ENCODE measurements at regions not wholly inside any gene's neighbourhood (a gene's known extent, or its start where the extent isn't known, plus 50 kb on each side); places are given as distances from the start of the nearest gene placed in this dataset.

- Mint-ChIP-seq H3K27me3 (no peaks in the 10 kb centered on the region), H3K27ac (no peak overlapping the region), H3K9me3 (no peaks in the 10 kb centered on the region), H3K4me3 (no peak overlapping the region), H3K36me3 (ENCODE audit: low read depth) (no peaks in the 10 kb centered on the region), H3K4me1 (peaks cover 4% of the 10 kb centered on the region)
- no peak for ATAC-seq (ENCODE audit: low read depth)
- TF ChIP-seq CTCF (IDR thresholded peaks at IDR 0.05), result no peak
- intact Hi-C loops (cut with micrococcal nuclease), result no loop called here
- POLR2A ChIA-PET, result no interaction called here
- DNase-seq, result no peak
- CTCF ChIA-PET, result no interaction called here
Observed at GRCh38 chr2:12161085-12161484, 414.7 kb downstream of the LPIN1 start.

GRCh38 chr2:12162269-12163247 is 416.1 kb downstream of the LPIN1 start:
- ATAC-seq (ENCODE audit: low read depth) (no peak), DNase-seq (no peak)
- no peak for TF ChIP-seq CTCF (IDR thresholded peaks at IDR 0.05)
- ChIA-PET POLR2A (no interaction called here), CTCF (no interaction called here)
- Mint-ChIP-seq H3K4me3 (no peak overlapping the region), H3K4me1 (no peaks in the 10 kb centered on the region), H3K27me3 (no peaks in the 10 kb centered on the region), H3K36me3 (ENCODE audit: low read depth) (no peaks in the 10 kb centered on the region), H3K9me3 (no peaks in the 10 kb centered on the region), H3K27ac (no peak overlapping the region)
- intact Hi-C loops (cut with micrococcal nuclease), result no loop called here

GRCh38 chr2:12163866-12164265 is 417.4 kb downstream of the LPIN1 start:
- no peak for DNase-seq
- no peak overlapping the region for H3K27ac Mint-ChIP-seq
- no peaks in the 10 kb centered on the region for H3K36me3 Mint-ChIP-seq (ENCODE audit: low read depth)
- H3K4me3 Mint-ChIP-seq, result no peak overlapping the region
- peaks cover 10% of the 10 kb centered on the region for H3K4me1 Mint-ChIP-seq
- H3K27me3 Mint-ChIP-seq, result no peaks in the 10 kb centered on the region
- no peaks in the 10 kb centered on the region for H3K9me3 Mint-ChIP-seq
- POLR2A ChIA-PET, result no interaction called here
- CTCF ChIA-PET, result interaction anchor here (0.6 kb wide), 1 partner anchor 96 kb away, joined by 3 read pairs; no protein-coding TSS in a partner anchor
- TF ChIP-seq CTCF (IDR thresholded peaks at IDR 0.05), result no peak
- intact Hi-C loops (cut with micrococcal nuclease), result no loop called here
- no peak for ATAC-seq (ENCODE audit: low read depth)

- ChIA-PET CTCF (interaction anchor here (0.6 kb wide), 1 partner anchor 96 kb away, joined by 3 read pairs; no protein-coding TSS in a partner anchor), POLR2A (no interaction called here)
- ATAC-seq (ENCODE audit: low read depth), result no peak
- intact Hi-C loops (cut with micrococcal nuclease), result no loop called here
- no peaks in the 10 kb centered on the region for H3K36me3 Mint-ChIP-seq (ENCODE audit: low read depth)
- H3K27me3 Mint-ChIP-seq, result no peaks in the 10 kb centered on the region
- H3K4me1 Mint-ChIP-seq, result peaks cover 18% of the 10 kb centered on the region
- no peaks in the 10 kb centered on the region for H3K9me3 Mint-ChIP-seq
- H3K27ac Mint-ChIP-seq, result no peak overlapping the region
- DNase-seq, result no peak
- H3K4me3 Mint-ChIP-seq, result no peak overlapping the region
- no peak for TF ChIP-seq CTCF (IDR thresholded peaks at IDR 0.05)
Observed at GRCh38 chr2:12164689-12165088, 418.3 kb downstream of the LPIN1 start.

- H3K36me3 Mint-ChIP-seq (ENCODE audit: low read depth), result no peaks in the 10 kb centered on the region
- TF ChIP-seq CTCF (IDR thresholded peaks at IDR 0.05), result no peak
- POLR2A ChIA-PET, result no interaction called here
- peaks cover 28% of the 10 kb centered on the region for H3K4me1 Mint-ChIP-seq
- CTCF ChIA-PET, result interaction anchor here (1.2 to 1.8 kb wide), 3 partner anchors 10 to 763 kb away, joined by 4 to 5 read pairs (median 4); no protein-coding TSS in a partner anchor
- DNase-seq (no peak), ATAC-seq (ENCODE audit: low read depth) (no peak)
- no peak overlapping the region for H3K27ac Mint-ChIP-seq
- intact Hi-C loops (cut with micrococcal nuclease), result no loop called here
- no peaks in the 10 kb centered on the region for H3K27me3 Mint-ChIP-seq
- H3K4me3 Mint-ChIP-seq, result no peak overlapping the region
- H3K9me3 Mint-ChIP-seq, result no peaks in the 10 kb centered on the region
Observed at GRCh38 chr2:12167525-12168317, 421.3 kb downstream of the LPIN1 start.
